Glutamatergic neuron (in vitro differentiated cells): ENCODE measurements at regions not wholly inside any gene's neighbourhood (a gene's known extent, or its start where the extent isn't known, plus 50 kb on each side); places are given as distances from the start of the nearest gene placed in this dataset.

ENCODE experiments used
- DNase-seq: peaks from one replicate; pipeline ENCODE4 v3.0.0; 2022
- H3K27ac Mint-ChIP-seq: one replicate; pipeline ENCODE4 v1.8.0; 2020; ENCODE audit warnings: mild to moderate bottlenecking, mixed read lengths, inconsistent platforms; ENCODE audit not compliant: unreplicated experiment
- H3K27me3 Mint-ChIP-seq: one replicate; pipeline ENCODE4 v1.8.0; 2020; ENCODE audit warnings: mild to moderate bottlenecking, moderate library complexity, mixed read lengths, inconsistent platforms; ENCODE audit not compliant: unreplicated experiment
- H3K36me3 Mint-ChIP-seq: one replicate; pipeline ENCODE4 v1.8.0; 2020; ENCODE audit warnings: mild to moderate bottlenecking, mixed read lengths, inconsistent platforms; ENCODE audit not compliant: unreplicated experiment
- H3K4me1 Mint-ChIP-seq: one replicate; pipeline ENCODE4 v1.8.0; 2020; ENCODE audit warnings: mild to moderate bottlenecking, low read depth, mixed read lengths, inconsistent platforms; ENCODE audit not compliant: unreplicated experiment
- H3K4me3 Mint-ChIP-seq: one replicate; pipeline ENCODE4 v1.8.0; 2020; ENCODE audit warnings: mild to moderate bottlenecking, mixed read lengths, inconsistent platforms; ENCODE audit not compliant: unreplicated experiment
- H3K9me3 Mint-ChIP-seq: one replicate; pipeline ENCODE4 v1.8.0; 2020; ENCODE audit warnings: mild to moderate bottlenecking, moderate library complexity, mixed read lengths, inconsistent platforms; ENCODE audit not compliant: unreplicated experiment
- TF ChIP-seq, protein P1 (sequence below): fragments of 200-600 bp; sonication (generic); IDR thresholded peaks from one replicate; pipeline ENCODE4 v1.5.0; 2021; ENCODE audit not compliant: partially characterized antibody, unreplicated experiment

DNA sequence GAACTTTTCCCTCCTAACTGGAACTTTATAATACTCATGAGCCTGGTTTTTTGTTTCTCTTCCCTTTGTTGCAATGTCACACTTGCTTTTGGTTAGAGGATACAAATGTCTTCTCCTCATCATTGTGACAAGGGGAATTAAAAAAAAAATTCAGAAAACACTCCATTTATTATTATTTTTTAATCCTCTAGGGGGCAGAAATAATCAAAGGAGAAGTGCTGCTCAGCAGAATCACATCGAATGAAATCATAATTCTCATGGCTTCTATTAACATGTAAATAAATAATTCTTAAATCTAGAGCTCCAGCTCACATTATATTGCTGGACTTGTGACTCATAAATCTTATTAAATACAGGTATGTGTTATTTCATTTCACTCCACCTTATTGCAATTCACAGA lies 273.8 kb downstream of the TRIB2 start:
- Mint-ChIP-seq H3K27ac (no peak overlapping the region), H3K27me3 (no peaks in the 10 kb centered on the region), H3K4me1 (no peaks in the 10 kb centered on the region), H3K36me3 (no peaks in the 10 kb centered on the region), H3K4me3 (no peak overlapping the region), H3K9me3 (peaks cover 2% of the 10 kb centered on the region)
- no peak for DNase-seq
- TF ChIP-seq, protein P1, sequence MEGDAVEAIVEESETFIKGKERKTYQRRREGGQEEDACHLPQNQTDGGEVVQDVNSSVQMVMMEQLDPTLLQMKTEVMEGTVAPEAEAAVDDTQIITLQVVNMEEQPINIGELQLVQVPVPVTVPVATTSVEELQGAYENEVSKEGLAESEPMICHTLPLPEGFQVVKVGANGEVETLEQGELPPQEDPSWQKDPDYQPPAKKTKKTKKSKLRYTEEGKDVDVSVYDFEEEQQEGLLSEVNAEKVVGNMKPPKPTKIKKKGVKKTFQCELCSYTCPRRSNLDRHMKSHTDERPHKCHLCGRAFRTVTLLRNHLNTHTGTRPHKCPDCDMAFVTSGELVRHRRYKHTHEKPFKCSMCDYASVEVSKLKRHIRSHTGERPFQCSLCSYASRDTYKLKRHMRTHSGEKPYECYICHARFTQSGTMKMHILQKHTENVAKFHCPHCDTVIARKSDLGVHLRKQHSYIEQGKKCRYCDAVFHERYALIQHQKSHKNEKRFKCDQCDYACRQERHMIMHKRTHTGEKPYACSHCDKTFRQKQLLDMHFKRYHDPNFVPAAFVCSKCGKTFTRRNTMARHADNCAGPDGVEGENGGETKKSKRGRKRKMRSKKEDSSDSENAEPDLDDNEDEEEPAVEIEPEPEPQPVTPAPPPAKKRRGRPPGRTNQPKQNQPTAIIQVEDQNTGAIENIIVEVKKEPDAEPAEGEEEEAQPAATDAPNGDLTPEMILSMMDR, result no peak

DNA sequence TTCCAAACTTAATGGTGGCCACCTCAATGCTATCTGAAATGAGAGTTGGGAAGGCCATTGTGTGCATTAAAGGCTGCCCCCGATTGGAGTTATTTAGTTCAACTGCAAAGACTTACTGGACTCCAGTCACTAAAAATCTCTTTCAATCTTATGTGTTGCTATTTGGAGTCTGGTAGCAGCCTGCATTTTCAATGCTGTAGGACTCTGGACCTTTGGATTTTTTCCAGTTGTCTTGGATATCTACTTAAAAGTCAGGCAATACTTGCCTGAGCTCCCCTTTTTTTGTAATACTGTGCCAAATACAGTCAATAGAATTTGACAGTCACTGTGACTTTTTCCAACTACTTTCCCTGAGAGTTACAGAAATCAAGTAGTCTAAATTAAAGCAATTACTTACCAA lies 281.9 kb downstream of the TRIB2 start:
- Mint-ChIP-seq H3K27ac (no peak overlapping the region), H3K36me3 (no peaks in the 10 kb centered on the region), H3K9me3 (no peaks in the 10 kb centered on the region), H3K4me1 (no peaks in the 10 kb centered on the region), H3K27me3 (no peaks in the 10 kb centered on the region), H3K4me3 (no peak overlapping the region)
- TF ChIP-seq, protein P1, result no peak
- no peak for DNase-seq

DNA sequence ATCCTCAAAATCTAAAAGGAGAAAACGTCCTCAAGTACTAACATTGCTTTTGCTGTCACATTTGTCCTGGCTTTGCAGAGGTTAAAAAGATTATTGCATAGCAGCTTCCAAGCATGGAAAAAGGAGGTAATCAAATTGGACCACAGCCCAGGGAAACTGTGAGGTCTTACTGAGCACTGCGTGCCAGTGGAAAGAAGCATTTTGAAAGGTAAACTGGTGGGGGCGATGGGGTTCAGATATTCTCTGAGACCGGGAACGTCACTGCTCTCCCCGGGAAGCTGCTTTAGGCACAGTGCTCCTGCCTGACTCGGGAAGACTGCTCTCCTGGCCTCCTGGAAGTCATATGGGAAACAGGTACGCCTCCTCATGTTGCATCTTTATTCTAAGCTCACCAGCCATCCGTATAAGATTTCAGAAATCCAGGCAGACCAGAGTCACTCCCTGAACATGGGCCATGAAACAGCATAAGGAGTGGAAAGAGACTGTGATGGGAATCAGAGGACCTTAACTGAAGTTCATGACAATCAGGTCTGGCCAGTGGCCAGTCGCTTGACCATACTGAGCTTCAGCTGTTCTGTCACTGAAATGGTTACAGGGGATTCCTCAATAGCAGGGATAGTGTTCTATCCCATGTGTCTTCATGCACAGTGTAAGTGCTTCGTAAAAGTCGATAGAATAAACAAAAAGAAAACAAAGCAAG lies 284.1 kb downstream of the TRIB2 start:
- no peaks in the 10 kb centered on the region for H3K4me1 Mint-ChIP-seq
- no peaks in the 10 kb centered on the region for H3K36me3 Mint-ChIP-seq
- TF ChIP-seq, protein P1, result no peak
- no peak for DNase-seq
- H3K9me3 Mint-ChIP-seq, result no peaks in the 10 kb centered on the region
- H3K27me3 Mint-ChIP-seq, result peaks cover 2% of the 10 kb centered on the region
- H3K27ac Mint-ChIP-seq, result no peak overlapping the region
- H3K4me3 Mint-ChIP-seq, result no peak overlapping the region

DNA sequence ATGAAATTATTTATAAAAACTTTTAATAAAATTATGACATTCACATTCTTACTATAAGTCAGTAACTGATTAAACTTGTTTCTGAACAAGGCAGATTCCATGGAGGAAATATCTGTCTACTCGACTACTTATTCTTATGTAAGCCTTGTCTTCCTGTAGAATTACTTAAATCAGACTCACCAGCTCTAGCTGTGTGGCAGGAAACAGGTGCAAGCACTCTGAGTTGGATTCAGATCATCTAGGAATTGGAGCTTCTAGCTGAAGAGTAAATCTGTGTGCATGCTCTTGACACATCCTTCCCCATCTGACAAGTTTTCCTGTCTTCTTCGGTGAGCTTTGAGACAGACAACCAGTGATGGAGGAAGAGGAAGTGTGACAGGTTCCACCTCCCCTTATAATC lies 284.7 kb downstream of the TRIB2 start:
- TF ChIP-seq, protein P1, result no peak
- H3K9me3 Mint-ChIP-seq, result no peaks in the 10 kb centered on the region
- H3K27me3 Mint-ChIP-seq, result peaks cover 2% of the 10 kb centered on the region
- H3K27ac Mint-ChIP-seq, result no peak overlapping the region
- no peak for DNase-seq
- H3K4me1 Mint-ChIP-seq, result no peaks in the 10 kb centered on the region
- no peak overlapping the region for H3K4me3 Mint-ChIP-seq
- H3K36me3 Mint-ChIP-seq, result no peaks in the 10 kb centered on the region

DNA sequence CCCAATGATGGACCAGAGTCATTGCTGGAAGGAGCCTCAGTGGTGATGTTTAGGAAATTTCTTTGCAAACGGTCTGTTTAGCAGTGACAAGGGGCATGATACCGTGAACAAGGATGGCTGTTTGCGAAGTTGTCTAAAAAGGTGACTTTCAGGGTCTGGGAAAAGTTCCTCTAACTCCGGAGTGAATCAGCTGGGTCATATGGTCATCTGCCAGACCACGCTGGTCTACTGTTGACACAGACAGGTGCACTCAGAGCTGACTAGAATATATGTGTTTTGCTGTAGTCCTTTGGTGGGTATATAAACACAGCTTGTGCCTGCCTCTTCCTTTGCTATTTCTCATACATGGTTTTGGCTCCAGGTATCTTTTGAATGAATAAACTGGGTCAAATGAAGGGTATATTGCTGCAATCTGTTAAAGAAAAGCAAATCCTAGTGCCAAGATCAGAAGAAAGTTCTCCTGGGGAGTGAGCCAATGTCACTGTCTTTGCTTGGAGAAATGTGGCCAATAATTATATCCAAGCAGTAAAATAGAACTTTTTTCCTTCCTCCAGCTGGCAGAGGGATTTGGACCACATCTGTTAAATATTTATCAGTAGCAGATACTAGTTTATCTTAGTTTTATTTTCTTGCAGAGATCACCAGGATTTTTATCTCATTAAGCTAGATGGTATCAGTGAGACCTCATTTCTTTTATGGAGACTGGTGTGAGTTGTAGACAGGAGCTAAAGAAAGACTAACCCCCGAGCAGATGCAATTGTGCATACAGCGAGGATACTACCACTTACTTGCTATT lies 286.0 kb downstream of the TRIB2 start:
- Mint-ChIP-seq H3K4me3 (no peak overlapping the region), H3K4me1 (no peaks in the 10 kb centered on the region), H3K27ac (no peak overlapping the region), H3K27me3 (peaks cover 2% of the 10 kb centered on the region), H3K9me3 (no peaks in the 10 kb centered on the region), H3K36me3 (no peaks in the 10 kb centered on the region)
- no peak for DNase-seq
- TF ChIP-seq, protein P1, result no peak
